Prostate gland (tissue), 2 donors: ENCODE measurements at regions not wholly inside any gene's neighbourhood (a gene's known extent, or its start where the extent isn't known, plus 50 kb on each side); places are given as distances from the start of the nearest gene placed in this dataset.

Source experiments
- CTCF ChIP-seq, 4 experiments: fragments of 200-600 bp in 2 of 4; fragments of 450-650 bp in 2 of 4; sonication (generic) in 2 of 4; IDR thresholded peaks; 1 replicate in 3 of 4; 2 replicates in 1 of 4; pipeline ENCODE4 v1.5.1; 2016 to 2019; ENCODE audit warnings: antibody characterized with exemption in 4 of 4, mild to moderate bottlenecking in 2 of 4, moderate library complexity in 2 of 4
- POLR2AphosphoS5 ChIP-seq: sonication (generic); formaldehyde crosslinking; IDR thresholded peaks from one replicate; pipeline ENCODE4 v1.6.1; 2017; ENCODE audit warnings: antibody characterized with exemption

- TF ChIP-seq CTCF (IDR thresholded peaks at IDR 0.05) (no peak), POLR2AphosphoS5 (no peak)
Observed at GRCh38 chr10:51000976-51001375, 73.3 kb upstream of the PRKG1 start.
